Naive B cell (primary cell): ENCODE measurements at regions not wholly inside any gene's neighbourhood (a gene's known extent, or its start where the extent isn't known, plus 50 kb on each side); places are given as distances from the start of the nearest gene placed in this dataset.
"Not testable (repeated sequence)": the region's sequence is repeated elsewhere in the genome, so short reads cannot be mapped to it uniquely, and the experiment has no call there.

Source experiments
- ATAC-seq, 2 donors: fragments of 150-1000 bp; cut with Tn5 transposase; 2 replicates each; pipeline ENCODE4 v1.10.0; 2021; ENCODE audit warnings: low read depth in 2 of 2, mild to moderate bottlenecking in 2 of 2, moderate library complexity in 2 of 2
- DNase-seq: peaks from one replicate; pipeline ENCODE4 v3.0.0; 2022
- H3K27ac Mint-ChIP-seq, 6 donors: one replicate each; pipeline ENCODE4 v1.8.0; 2020 to 2022; ENCODE audit warnings: mild to moderate bottlenecking in 6 of 6, mixed read lengths in 6 of 6, moderate library complexity in 5 of 6, inconsistent platforms in 2 of 6
- H3K27me3 Mint-ChIP-seq, 3 donors: one replicate each; pipeline ENCODE4 v1.8.0; 2021 to 2022; ENCODE audit warnings: mixed read lengths in 3 of 3, mild to moderate bottlenecking in 1 of 3
- H3K36me3 Mint-ChIP-seq, 2 donors: one replicate each; pipeline ENCODE4 v1.8.0; 2020 to 2022; ENCODE audit warnings: mixed read lengths in 2 of 2, inconsistent platforms in 1 of 2, mild to moderate bottlenecking in 1 of 2
- H3K4me1 Mint-ChIP-seq, 3 donors: one replicate each; pipeline ENCODE4 v1.8.0; 2020 to 2022; ENCODE audit warnings: mixed read lengths in 3 of 3, inconsistent platforms in 1 of 3, mild to moderate bottlenecking in 1 of 3, moderate library complexity in 1 of 3
- H3K4me3 Mint-ChIP-seq, 8 donors: one replicate each; pipeline ENCODE4 v1.8.0; 2020 to 2022; ENCODE audit warnings: mild to moderate bottlenecking in 8 of 8, mixed read lengths in 8 of 8, moderate library complexity in 8 of 8, inconsistent platforms in 2 of 8
- H3K9me3 Mint-ChIP-seq, 7 donors: one replicate each; pipeline ENCODE4 v1.8.0; 2020 to 2022; ENCODE audit warnings: mixed read lengths in 7 of 7, mild to moderate bottlenecking in 5 of 7, inconsistent platforms in 2 of 7, moderate library complexity in 1 of 7

DNA sequence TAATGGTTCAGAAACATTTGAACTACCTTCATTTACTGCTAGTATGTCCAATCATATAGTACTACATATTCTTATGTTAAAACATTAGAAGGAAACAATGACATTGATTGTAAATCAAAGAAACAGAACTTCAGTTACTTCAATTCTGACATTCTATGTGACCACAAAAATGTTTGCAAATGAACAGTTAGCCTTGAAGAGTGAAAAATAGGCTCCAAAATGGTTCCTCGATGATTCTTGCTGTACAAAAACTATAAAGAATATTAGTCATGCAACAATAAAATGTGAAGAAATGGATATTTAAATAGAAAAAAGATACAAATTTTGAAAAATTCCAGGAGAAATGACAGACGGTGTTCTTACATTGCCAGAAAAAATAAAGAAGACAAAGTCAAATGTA is 686.9 kb downstream of the BCKDHB start:
- no peak overlapping the region for H3K27ac Mint-ChIP-seq
- no peaks in the 10 kb centered on the region for H3K27me3 Mint-ChIP-seq
- no peak overlapping the region for H3K4me3 Mint-ChIP-seq
- H3K9me3 Mint-ChIP-seq, result peaks cover 0 to 7% (median 0%) of the 10 kb centered on the region in 7 donors
- H3K4me1 Mint-ChIP-seq, result no peaks in the 10 kb centered on the region
- ATAC-seq (no peak), DNase-seq (no peak)
- no peaks in the 10 kb centered on the region for H3K36me3 Mint-ChIP-seq

GRCh38 chr6:80792151-80792550 is 685.7 kb downstream of the BCKDHB start:
- H3K36me3 Mint-ChIP-seq, result no peaks in the 10 kb centered on the region
- H3K27me3 Mint-ChIP-seq, result no peaks in the 10 kb centered on the region
- DNase-seq, result no peak
- H3K4me3 Mint-ChIP-seq, result no peak overlapping the region
- H3K27ac Mint-ChIP-seq, result no peak overlapping the region
- peaks cover 0 to 5% (median 0%) of the 10 kb centered on the region in 7 donors for H3K9me3 Mint-ChIP-seq
- H3K4me1 Mint-ChIP-seq, result no peaks in the 10 kb centered on the region
- ATAC-seq, result no peak

DNA sequence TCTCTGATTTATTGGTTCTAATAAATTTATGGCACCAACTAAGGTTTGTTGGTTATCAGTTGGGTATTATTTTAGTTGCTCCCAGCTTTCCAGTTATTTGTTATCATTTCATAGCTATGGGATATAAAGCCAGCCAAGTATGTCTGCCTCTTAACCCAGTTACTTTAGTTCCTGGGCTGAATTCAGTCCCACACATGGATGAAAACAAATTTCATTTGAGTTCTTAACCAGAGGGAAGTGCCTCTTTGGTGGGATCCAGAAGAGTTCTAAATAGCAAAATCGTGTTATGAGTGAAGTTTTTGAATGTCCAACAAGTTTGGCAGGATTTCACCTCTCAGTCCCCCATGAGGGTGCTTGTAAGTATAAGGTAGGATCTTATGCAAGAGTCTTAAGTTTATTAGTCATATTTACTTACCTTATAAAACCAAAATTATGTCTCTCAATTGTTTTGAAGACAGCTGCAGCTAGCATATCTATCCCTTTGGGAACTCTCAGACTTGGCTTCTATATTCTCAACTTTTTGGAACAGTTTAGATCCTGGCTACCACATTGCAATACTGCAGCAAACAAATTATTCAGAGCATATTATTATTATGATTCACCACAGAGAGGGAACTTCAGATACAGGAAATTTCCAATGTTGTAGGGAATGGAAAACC is 683.6 kb downstream of the BCKDHB start:
- no peak for ATAC-seq
- no peak overlapping the region for H3K27ac Mint-ChIP-seq
- no peaks in the 10 kb centered on the region for H3K4me1 Mint-ChIP-seq
- DNase-seq, result no peak
- H3K9me3 Mint-ChIP-seq, result peaks cover 0 to 4% (median 0%) of the 10 kb centered on the region in 7 donors
- no peaks in the 10 kb centered on the region for H3K27me3 Mint-ChIP-seq
- H3K36me3 Mint-ChIP-seq, result no peaks in the 10 kb centered on the region
- no peak overlapping the region for H3K4me3 Mint-ChIP-seq

- H3K4me1 Mint-ChIP-seq, result not testable (repeated sequence)
- peaks cover 2 to 16% (median 9%) of the 10 kb centered on the region in 7 donors for H3K9me3 Mint-ChIP-seq
Measured at GRCh38 chr6:80783271-80783670, 676.8 kb downstream of the BCKDHB start.

GRCh38 chr6:80771941-80772340 is 665.5 kb downstream of the BCKDHB start:
- Mint-ChIP-seq H3K4me3 (no peak overlapping the region), H3K36me3 (no peaks in the 10 kb centered on the region), H3K27me3 (no peaks in the 10 kb centered on the region), H3K27ac (no peak overlapping the region), H3K4me1 (no peaks in the 10 kb centered on the region), H3K9me3 (peaks cover 0 to 7% (median 0%) of the 10 kb centered on the region in 7 donors)
- DNase-seq (no peak), ATAC-seq (no peak)

More at GRCh38 chr6:80783271-80783670, 676.8 kb downstream of the BCKDHB start:
- DNase-seq, H3K4me3 Mint-ChIP-seq, H3K36me3 Mint-ChIP-seq, ATAC-seq, H3K27ac Mint-ChIP-seq, H3K27me3 Mint-ChIP-seq: not testable (repeated sequence)

DNA sequence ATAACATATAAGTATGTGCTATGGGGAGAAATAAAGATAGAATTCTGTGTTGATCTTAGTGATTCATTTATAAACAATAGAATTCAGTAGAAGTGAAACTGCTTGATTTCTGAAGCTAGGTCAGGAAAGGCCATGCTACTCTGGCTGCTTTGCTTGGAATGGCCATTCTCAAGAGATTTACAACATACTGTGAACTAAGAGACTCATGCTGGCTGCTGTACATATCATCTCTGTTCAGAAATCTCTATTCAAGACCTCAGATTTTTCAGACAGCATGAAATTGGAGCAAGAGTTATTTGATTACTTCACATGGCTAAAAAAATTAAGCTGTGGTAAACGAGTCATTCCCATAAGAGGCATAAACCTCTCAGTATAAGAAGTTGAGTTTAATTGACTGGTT is 662.6 kb downstream of the BCKDHB start:
- DNase-seq (no peak), ATAC-seq (no peak)
- Mint-ChIP-seq H3K36me3 (no peaks in the 10 kb centered on the region), H3K4me3 (no peak overlapping the region), H3K27me3 (no peaks in the 10 kb centered on the region), H3K9me3 (peaks cover 0 to 5% (median 0%) of the 10 kb centered on the region in 7 donors), H3K4me1 (no peaks in the 10 kb centered on the region), H3K27ac (no peak overlapping the region)

- Mint-ChIP-seq H3K4me1 (no peaks in the 10 kb centered on the region), H3K4me3 (no peak overlapping the region), H3K27me3 (no peaks in the 10 kb centered on the region), H3K9me3 (peaks cover 0 to 5% (median 0%) of the 10 kb centered on the region in 7 donors), H3K36me3 (no peaks in the 10 kb centered on the region), H3K27ac (no peak overlapping the region)
- no peak for ATAC-seq
- no peak for DNase-seq
Measured at GRCh38 chr6:80767808-80768207, 661.3 kb downstream of the BCKDHB start.

GRCh38 chr6:80744213-80744612 is 637.7 kb downstream of the BCKDHB start:
- Mint-ChIP-seq H3K36me3 (no peaks in the 10 kb centered on the region), H3K9me3 (peaks cover 0 to 7% (median 4%) of the 10 kb centered on the region in 7 donors), H3K27ac (no peak overlapping the region), H3K4me1 (no peaks in the 10 kb centered on the region), H3K4me3 (no peak overlapping the region), H3K27me3 (no peaks in the 10 kb centered on the region)
- ATAC-seq (no peak), DNase-seq (no peak)

- no peaks in the 10 kb centered on the region for H3K4me1 Mint-ChIP-seq
- H3K4me3 Mint-ChIP-seq, result no peak overlapping the region
- no peak overlapping the region for H3K27ac Mint-ChIP-seq
- ATAC-seq (no peak), DNase-seq (no peak)
- H3K36me3 Mint-ChIP-seq, result no peaks in the 10 kb centered on the region
- no peaks in the 10 kb centered on the region for H3K27me3 Mint-ChIP-seq
- peaks cover 0 to 7% (median 4%) of the 10 kb centered on the region in 7 donors for H3K9me3 Mint-ChIP-seq
Measured at GRCh38 chr6:80742481-80742880, 636.0 kb downstream of the BCKDHB start.

GRCh38 chr6:80733641-80734040 is 627.2 kb downstream of the BCKDHB start:
- Mint-ChIP-seq H3K4me1 (no peaks in the 10 kb centered on the region), H3K4me3 (no peak overlapping the region), H3K27me3 (no peaks in the 10 kb centered on the region), H3K36me3 (no peaks in the 10 kb centered on the region), H3K9me3 (peaks cover 0 to 4% (median 0%) of the 10 kb centered on the region in 7 donors), H3K27ac (no peak overlapping the region)
- DNase-seq (no peak), ATAC-seq (no peak)

DNA sequence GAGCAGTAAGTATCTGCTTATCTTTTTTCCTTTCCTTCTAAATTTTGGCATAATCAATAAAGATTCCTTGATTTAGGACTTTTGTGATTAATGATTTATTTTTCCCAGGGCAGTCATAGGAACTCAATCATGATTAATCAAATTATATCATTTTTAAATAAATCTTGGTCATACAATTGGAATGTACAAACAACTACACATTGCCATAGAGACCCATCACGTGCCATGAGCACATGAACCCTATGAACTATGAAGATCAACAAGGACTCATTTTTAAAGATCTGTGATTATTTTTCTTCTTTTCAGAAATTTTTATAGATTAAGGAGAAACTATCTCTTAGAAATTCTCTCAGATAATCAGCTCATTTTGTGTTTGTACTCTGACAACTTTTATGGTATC is 622.4 kb downstream of the BCKDHB start:
- no peaks in the 10 kb centered on the region for H3K4me1 Mint-ChIP-seq
- peaks cover 0 to 4% (median 0%) of the 10 kb centered on the region in 7 donors for H3K9me3 Mint-ChIP-seq
- H3K36me3 Mint-ChIP-seq, result no peaks in the 10 kb centered on the region
- no peak for ATAC-seq
- no peaks in the 10 kb centered on the region for H3K27me3 Mint-ChIP-seq
- H3K27ac Mint-ChIP-seq, result no peak overlapping the region
- DNase-seq, result no peak
- H3K4me3 Mint-ChIP-seq, result no peak overlapping the region

DNA sequence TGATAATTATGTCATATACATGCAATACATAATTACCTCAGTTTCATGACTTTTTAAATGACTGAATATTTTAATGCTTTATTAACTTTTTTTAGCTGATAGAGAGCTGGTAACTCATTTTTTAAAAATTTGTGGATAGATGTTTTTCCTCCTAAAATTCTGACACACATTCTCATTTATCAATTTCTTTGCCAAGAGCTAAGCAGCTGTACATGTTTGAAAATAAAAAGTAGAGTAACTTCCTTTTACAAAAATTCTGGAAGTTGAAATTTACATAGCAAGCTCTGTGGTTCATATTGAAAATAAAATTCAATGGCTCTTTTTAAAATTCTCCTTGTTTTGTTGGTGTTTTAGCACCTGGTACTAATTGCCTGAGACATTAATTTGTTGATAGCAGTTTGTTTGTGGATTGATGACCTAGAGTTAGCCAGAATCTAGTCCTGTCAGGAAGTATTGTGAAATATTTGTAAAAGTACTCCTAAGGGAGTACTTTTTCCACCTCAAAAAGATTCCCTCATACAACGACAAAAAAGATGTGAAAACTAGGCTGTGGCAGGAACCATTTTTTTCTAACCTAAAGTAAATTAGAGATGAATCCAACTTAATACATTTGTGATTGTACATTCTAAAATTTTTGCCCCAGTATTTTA is 621.8 kb downstream of the BCKDHB start:
- no peaks in the 10 kb centered on the region for H3K36me3 Mint-ChIP-seq
- ATAC-seq (no peak), DNase-seq (no peak)
- no peaks in the 10 kb centered on the region for H3K4me1 Mint-ChIP-seq
- no peak overlapping the region for H3K27ac Mint-ChIP-seq
- H3K27me3 Mint-ChIP-seq, result no peaks in the 10 kb centered on the region
- H3K4me3 Mint-ChIP-seq, result no peak overlapping the region
- peaks cover 0 to 4% (median 0%) of the 10 kb centered on the region in 7 donors for H3K9me3 Mint-ChIP-seq

GRCh38 chr6:80725156-80725930 is 618.9 kb downstream of the BCKDHB start:
- no peak for ATAC-seq
- Mint-ChIP-seq H3K27ac (no peak overlapping the region), H3K9me3 (peaks cover 0 to 4% (median 0%) of the 10 kb centered on the region in 7 donors), H3K4me1 (no peaks in the 10 kb centered on the region), H3K36me3 (no peaks in the 10 kb centered on the region), H3K4me3 (no peak overlapping the region), H3K27me3 (no peaks in the 10 kb centered on the region)
- no peak for DNase-seq

DNA sequence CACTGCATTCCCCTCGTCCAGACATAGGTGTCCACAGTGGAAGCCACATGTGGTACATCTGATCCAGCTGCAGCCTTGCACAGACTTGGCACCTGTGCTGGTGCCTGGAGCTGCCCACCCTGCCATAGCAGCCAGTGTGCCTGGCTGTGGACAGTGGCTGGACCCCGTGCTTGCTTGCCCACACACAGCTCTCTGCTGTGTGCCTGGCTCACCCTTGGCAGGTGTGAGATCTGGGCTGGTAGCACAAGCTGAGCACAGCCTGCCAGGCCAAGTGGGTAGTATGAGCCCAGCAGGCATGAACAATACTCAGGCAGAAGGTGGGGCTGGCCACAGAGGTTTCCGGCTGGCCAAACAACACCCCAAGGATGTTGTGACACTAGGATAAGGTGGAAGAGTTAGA is 614.4 kb downstream of the BCKDHB start:
- H3K27me3 Mint-ChIP-seq, result no peaks in the 10 kb centered on the region
- H3K4me3 Mint-ChIP-seq, result no peak overlapping the region
- H3K4me1 Mint-ChIP-seq, result no peaks in the 10 kb centered on the region
- DNase-seq (no peak), ATAC-seq (no peak)
- H3K36me3 Mint-ChIP-seq, result no peaks in the 10 kb centered on the region
- H3K9me3 Mint-ChIP-seq, result peaks cover 0 to 3% (median 0%) of the 10 kb centered on the region in 7 donors
- H3K27ac Mint-ChIP-seq, result no peak overlapping the region
